Heart left ventricle (tissue), 13 donors: ENCODE measurements at regions not wholly inside any gene's neighbourhood (a gene's known extent, or its start where the extent isn't known, plus 50 kb on each side); places are given as distances from the start of the nearest gene placed in this dataset.
"Not testable (repeated sequence)": the region's sequence is repeated elsewhere in the genome, so short reads cannot be mapped to it uniquely, and the experiment has no call there.

Experiments used
- POLR2A ChIP-seq, 2 donors: fragments of 450-650 bp; IDR thresholded peaks; one replicate each; pipeline ENCODE4 v1.6.1; 2017; ENCODE audit warnings: antibody characterized with exemption in 2 of 2, mild to moderate bottlenecking in 2 of 2, moderate library complexity in 2 of 2
- TF ChIP-seq, protein P1 (sequence below), 12 donors: fragments of 200-600 bp; sonication (generic) in 4 of 12; IDR thresholded peaks; one replicate each; pipeline versions ENCODE4 v1.5.0 to v1.8.0; 2018 to 2022; ENCODE audit warnings: antibody characterized with exemption in 12 of 12, mild to moderate bottlenecking in 5 of 12
- donor health status: ischemic (EF 13 %, LVEDD 7.1; RV severe dilation, severe dysfunction).
- donor health status: DM: no; HTN: yes; CAD: no.
- donor health status: DM: no; HTN: no; CAD: no.
- donor health status: ischemic (EF 25% LVEDD 6.9; RV normal size, moderate dysfunction).
- donor health status: ischemic (EF 25% LVEDD 5.7; RV mildly dilated, moderate dysfunction).
- donor health status: ischemic (EF 35%, LVEDD 5.7; RV mildly dilated, moderate dysfunction).
- donor health status: nonischemic (EF 11% LVEDD 7.7; RV severe dilation, severe dysfunction).
- donor health status: DM: yes; HTN: yes; CAD: no.
- donor health status: PGD.
- donor health status: ischemic (EF 29% LVEDD 5.4; RV normal size, mild dysfunction).
- donor health status: nonischemic (EF 23%, LVEDD 6.1; RV moderate dilation, normal function).

DNA sequence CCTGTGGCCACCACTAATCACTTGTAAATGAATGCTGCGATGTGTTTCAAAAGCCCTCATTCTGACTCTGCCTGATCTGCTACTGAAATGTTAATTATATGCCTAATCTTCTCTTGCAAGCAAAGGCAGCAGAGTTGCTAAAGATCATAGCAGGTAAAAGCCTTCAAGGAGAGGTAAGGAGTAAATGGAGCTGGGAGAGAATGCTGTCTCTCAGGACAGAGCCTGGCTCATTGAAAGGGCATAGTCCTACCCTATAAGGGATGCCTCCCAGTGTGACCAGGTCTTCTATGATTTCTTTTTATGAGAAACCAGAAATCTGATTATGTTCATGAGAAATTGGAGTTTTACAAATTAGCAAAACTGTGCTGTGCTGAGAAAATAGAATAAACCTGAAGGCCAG, 88.2 kb upstream of the ZNF658 start:
- TF ChIP-seq, protein P1, sequence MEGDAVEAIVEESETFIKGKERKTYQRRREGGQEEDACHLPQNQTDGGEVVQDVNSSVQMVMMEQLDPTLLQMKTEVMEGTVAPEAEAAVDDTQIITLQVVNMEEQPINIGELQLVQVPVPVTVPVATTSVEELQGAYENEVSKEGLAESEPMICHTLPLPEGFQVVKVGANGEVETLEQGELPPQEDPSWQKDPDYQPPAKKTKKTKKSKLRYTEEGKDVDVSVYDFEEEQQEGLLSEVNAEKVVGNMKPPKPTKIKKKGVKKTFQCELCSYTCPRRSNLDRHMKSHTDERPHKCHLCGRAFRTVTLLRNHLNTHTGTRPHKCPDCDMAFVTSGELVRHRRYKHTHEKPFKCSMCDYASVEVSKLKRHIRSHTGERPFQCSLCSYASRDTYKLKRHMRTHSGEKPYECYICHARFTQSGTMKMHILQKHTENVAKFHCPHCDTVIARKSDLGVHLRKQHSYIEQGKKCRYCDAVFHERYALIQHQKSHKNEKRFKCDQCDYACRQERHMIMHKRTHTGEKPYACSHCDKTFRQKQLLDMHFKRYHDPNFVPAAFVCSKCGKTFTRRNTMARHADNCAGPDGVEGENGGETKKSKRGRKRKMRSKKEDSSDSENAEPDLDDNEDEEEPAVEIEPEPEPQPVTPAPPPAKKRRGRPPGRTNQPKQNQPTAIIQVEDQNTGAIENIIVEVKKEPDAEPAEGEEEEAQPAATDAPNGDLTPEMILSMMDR (IDR thresholded peaks at IDR 0.05) = not testable (repeated sequence)
- TF ChIP-seq POLR2A (IDR thresholded peaks at IDR 0.05) = not testable (repeated sequence)
